Thyroid gland (tissue), 4 donors: ENCODE measurements at regions not wholly inside any gene's neighbourhood (a gene's known extent, or its start where the extent isn't known, plus 50 kb on each side); places are given as distances from the start of the nearest gene placed in this dataset.

ENCODE experiments used
- DNase-seq, 2 donors: peaks; one replicate each; pipeline ENCODE4 v3.0.0-alpha.2; 2019
- H3K27ac ChIP-seq, 3 donors: fragments of 200-600 bp; sonication (generic); 1 replicate in 2 of 3; 2 replicates in 1 of 3; pipeline ENCODE4 v1.5.1; 2016 to 2019; ENCODE audit warnings: mild to moderate bottlenecking in 1 of 3, moderate library complexity in 1 of 3
- H3K27me3 ChIP-seq: fragments of 200-600 bp; sonication (generic); one replicate; pipeline ENCODE4 v1.5.1; 2019
- H3K36me3 ChIP-seq, 2 donors: fragments of 200-600 bp; sonication (generic); one replicate each; pipeline ENCODE4 v1.5.1; 2016 to 2019
- H3K4me1 ChIP-seq, 2 donors: fragments of 200-600 bp; sonication (generic); one replicate each; pipeline ENCODE4 v1.5.1; 2017 to 2019
- H3K4me3 ChIP-seq, 3 donors: fragments of 200-600 bp; sonication (generic); replicated peaks in 1 of 3; 1 replicate in 2 of 3; 2 replicates in 1 of 3; pipeline ENCODE4 v1.5.1; 2016; ENCODE audit warnings: mild to moderate bottlenecking in 1 of 3
- H3K9me3 ChIP-seq: fragments of 200-600 bp; sonication (generic); one replicate; pipeline ENCODE4 v1.5.1; 2017
- CTCF ChIP-seq, 6 experiments: fragments of 200-600 bp in 3 of 6; fragments of 450-650 bp in 3 of 6; sonication (generic) in 3 of 6; IDR thresholded peaks; one replicate each; pipeline ENCODE4 v1.5.1; 2016 to 2019; ENCODE audit warnings: antibody characterized with exemption in 6 of 6, mild to moderate bottlenecking in 2 of 6, inconsistent platforms in 1 of 6, moderate library complexity in 1 of 6
- POLR2A ChIP-seq, 2 donors: fragments of 450-650 bp; IDR thresholded peaks; one replicate each; pipeline ENCODE4 v1.6.1; 2017; ENCODE audit warnings: antibody characterized with exemption in 2 of 2, mild to moderate bottlenecking in 2 of 2, moderate library complexity in 1 of 2
- WGBS, 2 donors: methylation state at CpG; one replicate each; pipeline ENCODE4 v1.1.5; 2017; 5-methylcytosine and 5-hydroxymethylcytosine counted together
- intact Hi-C: fragments of 100-400 bp; cut with DNase I; formaldehyde crosslinking; loops from one replicate; pipeline ENCODE4 v1.15.1; 2023

DNA sequence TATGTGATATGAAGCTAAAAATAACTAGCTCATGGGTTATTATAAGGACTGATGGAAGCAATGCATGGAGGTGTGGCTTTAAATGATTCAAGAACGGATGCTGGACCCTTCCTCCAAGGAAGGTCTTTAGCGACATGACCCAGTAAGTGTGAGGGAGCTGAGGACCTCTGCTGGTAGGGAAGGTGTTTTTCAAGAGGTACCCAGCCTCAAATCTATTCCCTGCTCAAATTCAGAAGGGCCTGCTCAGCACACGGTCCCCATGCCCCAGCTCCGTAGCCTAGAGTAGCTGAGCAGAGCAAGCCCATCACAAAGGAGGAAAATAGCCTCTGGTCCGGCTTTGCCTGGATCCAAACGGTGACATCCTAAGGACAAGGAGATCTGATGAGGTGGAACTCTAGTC, 266.2 kb upstream of the IGF1R start:
- Histone ChIP-seq H3K9me3 (no peaks in the 10 kb centered on the region), H3K4me1 (no peaks in the 10 kb centered on the region), H3K4me3 (no peak overlapping the region), H3K27me3 (no peaks in the 10 kb centered on the region), H3K36me3 (no peaks in the 10 kb centered on the region), H3K27ac (no peak overlapping the region)
- intact Hi-C loops: no loop called here
- WGBS, 2 donors: 58 to 71% methylated on average over 6 of the region's 6 CpGs
- no peak for DNase-seq
- TF ChIP-seq CTCF (IDR thresholded peaks at IDR 0.05): no peak

GRCh38 chr15:98383571-98383970, 264.8 kb upstream of the IGF1R start:
- H3K4me1 ChIP-seq: peaks cover 0 to 5% of the 10 kb centered on the region in 2 donors
- intact Hi-C loops: no loop called here
- H3K27ac ChIP-seq: no peak overlapping the region
- no peak for DNase-seq
- no peak overlapping the region for H3K4me3 ChIP-seq
- WGBS, 2 donors: 84 to 89% methylated on average over 2 of the region's 2 CpGs
- no peaks in the 10 kb centered on the region for H3K27me3 ChIP-seq
- H3K9me3 ChIP-seq: no peaks in the 10 kb centered on the region
- H3K36me3 ChIP-seq: no peaks in the 10 kb centered on the region
- TF ChIP-seq POLR2A (IDR thresholded peaks at IDR 0.05): no peak
- no peak for TF ChIP-seq CTCF (IDR thresholded peaks at IDR 0.05)

DNA sequence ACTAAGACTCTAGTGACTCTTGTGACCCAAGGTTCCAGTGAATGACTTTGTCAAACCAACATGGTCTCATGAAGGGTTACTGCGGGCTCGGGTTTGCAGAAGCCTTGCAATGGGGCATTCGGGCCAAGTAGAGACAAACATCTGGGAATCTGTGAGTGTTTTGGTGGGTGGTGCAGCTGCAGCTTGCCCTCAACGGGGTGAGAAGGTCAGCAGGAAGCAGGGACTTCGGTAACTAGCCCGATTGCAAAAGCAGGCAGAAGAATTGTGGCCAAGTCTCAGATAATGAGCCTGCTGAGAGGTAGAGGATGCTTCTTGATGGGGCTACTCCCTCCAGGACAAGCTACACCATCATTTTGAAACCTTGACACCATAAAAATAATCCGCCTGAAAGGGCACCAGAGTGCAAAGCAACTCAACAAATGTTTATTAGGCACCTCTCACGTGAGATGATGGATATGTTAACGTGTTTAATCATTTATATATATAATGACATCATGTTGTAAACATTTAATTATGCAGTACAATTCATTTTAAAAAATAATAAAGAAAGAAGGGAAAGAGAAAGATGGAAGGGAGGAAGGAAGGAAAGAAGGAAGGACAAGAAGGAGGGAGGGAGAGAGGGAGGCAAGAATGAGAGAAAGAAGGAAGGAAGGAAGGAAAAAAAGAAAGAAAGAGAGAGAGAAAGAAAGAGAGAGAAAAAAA, 263.9 kb upstream of the IGF1R start:
- H3K4me1 ChIP-seq: peaks cover 0 to 5% of the 10 kb centered on the region in 2 donors
- 70 to 72% methylated on average over 9 of the region's 9 CpGs for WGBS, 2 donors
- H3K27ac ChIP-seq: no peak overlapping the region
- H3K9me3 ChIP-seq: no peaks in the 10 kb centered on the region
- H3K36me3 ChIP-seq: no peaks in the 10 kb centered on the region
- no peaks in the 10 kb centered on the region for H3K27me3 ChIP-seq
- no peak overlapping the region for H3K4me3 ChIP-seq
- TF ChIP-seq POLR2A (IDR thresholded peaks at IDR 0.05) (no peak), CTCF (IDR thresholded peaks at IDR 0.05) (no peak)
- intact Hi-C loops: no loop called here
- no peak for DNase-seq

GRCh38 chr15:98385752-98386381, 262.5 kb upstream of the IGF1R start:
- intact Hi-C loops: no loop called here
- DNase-seq: no peak
- Histone ChIP-seq H3K27ac (no peak overlapping the region), H3K27me3 (no peaks in the 10 kb centered on the region), H3K36me3 (no peaks in the 10 kb centered on the region), H3K4me3 (no peak overlapping the region), H3K9me3 (no peaks in the 10 kb centered on the region), H3K4me1 (peaks cover 0 to 5% of the 10 kb centered on the region in 2 donors)
- WGBS, 2 donors: 91 to 95% methylated on average over 7 to 11 of the region's 11 CpGs
- TF ChIP-seq POLR2A (IDR thresholded peaks at IDR 0.05) (no peak), CTCF (IDR thresholded peaks at IDR 0.05) (no peak)

DNA sequence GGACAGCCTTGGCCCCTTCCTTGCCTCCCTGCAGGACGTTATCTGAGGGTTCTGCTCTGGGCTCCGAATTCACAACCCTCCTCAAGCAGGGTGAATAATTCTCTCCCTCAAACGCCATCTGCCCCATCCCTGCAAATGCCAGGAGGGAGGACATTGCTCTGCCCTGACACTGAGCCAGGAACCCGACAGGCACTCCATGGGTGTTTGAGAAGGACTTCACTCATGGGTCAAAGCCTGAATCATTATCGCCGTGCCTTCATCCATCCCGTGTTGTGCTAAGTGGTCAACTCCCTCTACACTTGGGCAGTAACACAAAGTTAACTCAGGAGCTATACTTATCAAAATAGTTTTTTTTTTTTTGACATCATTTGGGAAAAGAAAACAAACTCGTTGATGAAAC, 261.8 kb upstream of the IGF1R start:
- no peaks in the 10 kb centered on the region for H3K36me3 ChIP-seq
- peaks cover 0 to 5% of the 10 kb centered on the region in 2 donors for H3K4me1 ChIP-seq
- H3K4me3 ChIP-seq: no peak overlapping the region
- H3K27ac ChIP-seq: no peak overlapping the region
- WGBS, 2 donors: 42 to 50% methylated on average over 8 of the region's 8 CpGs
- no peak for TF ChIP-seq POLR2A (IDR thresholded peaks at IDR 0.05)
- no peak for TF ChIP-seq CTCF (IDR thresholded peaks at IDR 0.05)
- DNase-seq: no peak
- no peaks in the 10 kb centered on the region for H3K9me3 ChIP-seq
- intact Hi-C loops: no loop called here
- no peaks in the 10 kb centered on the region for H3K27me3 ChIP-seq
